HL-60 (cell line): ENCODE measurements at regions not wholly inside any gene's neighbourhood (a gene's known extent, or its start where the extent isn't known, plus 50 kb on each side); places are given as distances from the start of the nearest gene placed in this dataset.

Experiments
- CTCF ChIP-seq: IDR thresholded peaks from one replicate; pipeline ENCODE4 v1.5.1; 2011; ENCODE audit warnings: low read length, control low read depth, inconsistent platforms; ENCODE audit not compliant: insufficient read depth
- POLR2AphosphoS5 ChIP-seq: IDR thresholded peaks from 2 replicates; pipeline ENCODE4 v1.6.1; 2012; ENCODE audit warnings: low read depth
- REST ChIP-seq: IDR thresholded peaks from 2 replicates; pipeline ENCODE4 v1.6.1; 2012; ENCODE audit warnings: low read depth; ENCODE audit not compliant: insufficient replicate concordance

- TF ChIP-seq CTCF (no peak), POLR2AphosphoS5 (no peak), REST (no peak)
Observed at GRCh38 chr12:87923361-87923760, 105.8 kb downstream of the C12orf50 start.
